Myocyte (in vitro differentiated cells): ENCODE measurements at regions not wholly inside any gene's neighbourhood (a gene's known extent, or its start where the extent isn't known, plus 50 kb on each side); places are given as distances from the start of the nearest gene placed in this dataset.
"Not testable (repeated sequence)": the region's sequence is repeated elsewhere in the genome, so short reads cannot be mapped to it uniquely, and the experiment has no call there.

Experiments
- DNase-seq: peaks from one replicate; pipeline ENCODE4 v3.0.0-alpha.2; 2012; ENCODE audit warnings: low read depth

DNA sequence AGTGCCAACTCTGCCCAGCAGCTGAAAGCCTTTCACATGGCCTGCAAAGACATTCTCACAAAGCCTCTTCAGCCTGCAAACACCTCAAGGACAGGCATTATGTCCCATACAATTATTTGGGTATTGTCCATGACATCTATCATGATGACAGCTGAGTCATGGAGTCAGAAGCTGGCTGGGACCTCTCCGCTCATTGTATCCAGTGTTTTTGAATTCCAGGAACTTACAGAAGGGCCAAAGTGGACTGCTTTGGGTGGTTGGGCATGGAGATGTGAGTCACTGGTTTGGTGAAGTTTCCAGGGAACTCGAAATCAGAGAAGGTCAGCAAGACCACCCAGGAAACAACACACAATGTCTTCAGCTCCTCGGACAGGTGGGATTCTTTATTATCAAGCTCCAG is 188.6 kb upstream of the CCL2 start:
- no peak for DNase-seq

GRCh38 chr17:34067011-34067410 is 188.1 kb upstream of the CCL2 start:
- no peak for DNase-seq

GRCh38 chr17:34068571-34068970 is 186.5 kb upstream of the CCL2 start:
- DNase-seq, result no peak

DNA sequence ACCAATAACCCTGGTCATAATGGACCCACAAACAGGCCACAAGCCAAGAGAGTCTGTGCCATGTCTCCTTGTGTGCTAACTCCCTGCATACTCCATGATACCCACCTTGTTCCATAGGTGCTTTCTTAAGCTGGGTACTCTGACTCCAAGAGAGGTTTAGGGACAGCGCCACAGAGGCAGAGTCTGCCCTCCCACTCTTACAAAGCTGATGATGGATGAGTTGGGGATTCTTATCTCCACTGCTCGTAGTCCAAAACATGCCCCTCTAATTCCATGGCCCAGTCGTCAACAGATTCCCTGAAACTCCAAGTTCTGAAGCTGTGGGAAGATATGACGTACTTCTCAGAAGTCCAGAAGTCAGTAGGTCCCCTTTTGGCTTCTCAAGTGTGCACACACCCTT is 184.4 kb upstream of the CCL2 start:
- no peak for DNase-seq

DNA sequence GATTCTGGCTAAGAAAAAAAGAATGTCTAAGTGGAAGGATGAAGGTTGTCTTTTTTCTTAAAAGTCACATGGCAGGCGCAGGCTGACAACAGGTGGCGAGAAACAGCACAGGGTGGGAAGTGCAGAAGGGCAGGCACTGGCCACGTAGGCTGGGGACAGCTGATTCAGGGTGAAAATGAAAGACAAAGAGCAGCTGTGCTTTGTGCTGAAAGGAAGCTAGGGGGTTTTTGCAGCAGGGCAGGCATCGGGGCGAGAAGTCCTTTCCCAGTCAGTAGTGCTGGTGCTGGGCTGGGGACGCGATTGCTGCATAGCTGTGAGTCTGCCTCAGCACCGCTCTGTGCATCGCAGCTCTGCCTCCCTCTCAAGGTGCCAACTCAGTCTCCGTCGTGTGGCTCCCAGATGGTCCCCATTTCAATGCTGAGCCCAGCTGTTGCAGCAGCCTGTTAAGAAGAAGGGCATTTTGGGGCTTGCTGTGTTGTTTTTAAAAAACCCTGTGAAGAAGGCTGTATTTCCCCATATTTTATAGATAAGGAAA is 183.1 kb upstream of the CCL2 start:
- no peak for DNase-seq

- no peak for DNase-seq
Observed at GRCh38 chr17:34075076-34075475, 180.0 kb upstream of the CCL2 start.

DNA sequence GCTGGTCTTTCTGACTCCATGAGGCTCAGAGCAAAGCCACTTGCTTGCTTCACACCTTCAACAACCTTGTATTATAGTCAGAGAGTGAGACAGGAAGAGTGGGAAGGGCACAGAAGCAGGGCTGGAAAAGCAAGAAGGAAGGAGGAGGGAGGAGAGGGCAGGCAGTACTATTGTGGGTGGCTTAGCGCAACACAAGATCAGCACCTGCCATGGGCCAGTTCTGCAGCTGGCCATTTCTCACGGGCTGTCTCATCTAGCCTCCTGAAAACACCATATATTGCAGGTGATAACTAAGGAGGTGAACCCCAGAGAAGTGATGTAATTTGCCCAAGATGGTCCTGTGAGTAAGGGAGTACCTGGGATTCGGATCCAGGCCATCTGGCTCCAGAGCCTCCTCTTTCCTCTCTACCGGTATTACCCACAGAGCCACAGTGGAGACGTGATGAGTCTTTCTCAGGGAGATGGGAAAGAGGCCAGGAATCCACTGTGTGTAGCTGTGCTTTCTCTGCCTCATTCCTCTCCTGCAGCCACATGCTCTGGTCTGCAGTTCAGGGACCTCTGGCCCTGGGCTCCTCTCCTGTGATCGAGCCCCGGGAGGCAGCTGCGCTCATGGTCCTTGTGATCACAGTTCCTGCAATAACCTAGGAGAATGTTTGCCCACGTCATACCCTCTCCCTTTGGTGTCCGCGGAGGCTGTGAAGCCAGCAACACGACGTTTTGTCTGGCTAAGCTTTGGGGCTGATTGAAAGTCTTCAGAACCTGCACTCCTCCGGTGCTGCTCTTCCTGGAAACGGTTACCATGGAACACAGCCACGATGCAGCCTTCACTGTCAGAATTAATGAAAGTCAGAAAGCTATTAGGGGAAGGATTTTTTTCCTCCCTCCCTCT is 178.1 kb upstream of the CCL2 start:
- DNase-seq, result no peak

GRCh38 chr17:34081269-34081668 is 173.8 kb upstream of the CCL2 start:
- DNase-seq, result no peak

- no peak for DNase-seq
Observed at GRCh38 chr17:34082404-34082803, 172.7 kb upstream of the CCL2 start.

DNA sequence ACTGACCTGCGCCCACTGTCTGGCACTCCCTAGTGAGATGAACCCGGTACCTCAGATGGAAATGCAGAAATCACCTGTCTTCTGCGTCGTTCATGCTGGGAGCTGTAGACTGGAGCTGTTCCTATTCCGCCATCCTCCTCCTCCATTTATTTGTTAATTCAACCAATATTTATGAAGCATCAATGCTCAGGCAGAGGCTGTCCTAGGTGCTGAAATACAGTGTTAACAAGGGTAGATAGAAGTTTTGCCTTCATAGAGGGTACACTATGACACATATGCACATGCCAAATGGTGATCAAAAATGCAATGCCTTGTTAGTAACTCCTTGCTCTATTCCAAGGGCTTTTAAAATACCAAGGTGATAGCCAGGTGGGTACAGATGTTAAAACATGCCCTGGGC is 166.0 kb upstream of the CCL2 start:
- DNase-seq, result not testable (repeated sequence)

DNA sequence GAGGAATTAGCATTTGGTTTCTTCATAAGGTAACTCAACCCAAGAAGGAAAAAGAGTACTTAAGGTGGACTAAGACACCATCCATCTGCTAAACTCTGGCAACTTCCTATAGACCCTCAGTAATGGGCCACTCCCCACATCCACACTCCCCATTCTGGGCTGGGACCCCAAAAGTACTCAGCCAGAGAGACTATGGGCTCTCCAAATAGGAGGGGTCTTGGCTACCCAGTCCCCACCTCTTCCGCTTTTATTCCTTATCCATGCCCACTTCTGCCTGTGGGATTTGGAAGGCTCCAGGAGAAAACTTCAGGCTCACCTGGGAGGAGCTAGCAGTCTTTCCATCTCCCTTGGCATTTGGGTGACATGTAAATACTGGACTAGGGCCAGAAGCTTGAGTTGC is 164.5 kb upstream of the CCL2 start:
- DNase-seq, result no peak

- no peak for DNase-seq
Observed at GRCh38 chr17:34091975-34092374, 163.1 kb upstream of the CCL2 start.

DNA sequence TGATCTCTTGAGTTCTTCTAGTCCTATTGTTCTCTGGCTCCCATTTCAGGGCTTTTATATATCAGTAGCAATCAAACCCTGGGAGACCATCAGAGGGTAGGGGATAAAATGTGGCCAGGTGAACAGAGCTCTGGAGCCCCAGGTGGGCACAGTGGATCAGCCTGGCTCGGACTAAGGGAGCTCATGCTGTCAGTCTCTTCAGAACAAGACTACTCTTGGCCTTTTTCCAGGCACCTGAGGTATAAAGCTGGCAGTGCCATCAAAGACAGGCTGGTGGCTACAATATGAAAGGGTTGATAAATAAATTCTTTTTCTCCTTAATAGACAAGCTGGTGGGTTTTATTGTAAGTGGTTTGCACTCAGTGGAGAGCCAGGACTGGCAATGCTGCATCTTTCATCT is 160.0 kb upstream of the CCL2 start:
- no peak for DNase-seq

DNA sequence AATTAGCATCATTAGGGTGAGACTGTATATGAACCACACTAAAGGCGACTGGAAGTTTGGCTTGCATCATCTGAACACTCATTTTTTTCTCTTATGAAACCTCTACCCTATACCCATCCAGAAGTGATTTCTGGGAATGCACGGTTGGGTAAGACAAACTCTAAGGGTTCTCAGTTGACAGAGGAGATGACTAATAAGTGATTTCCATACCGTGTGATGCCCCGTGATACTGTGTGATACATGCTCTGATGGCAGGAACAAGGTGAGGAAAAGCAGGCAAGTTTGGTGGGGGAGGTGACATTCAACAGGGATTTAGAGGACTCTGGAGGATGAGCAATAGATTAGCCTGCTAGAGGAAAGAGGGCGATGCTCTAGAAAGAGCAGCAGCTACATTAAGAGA is 156.4 kb upstream of the CCL2 start:
- no peak for DNase-seq

GRCh38 chr17:34099859-34100515 is 155.1 kb upstream of the CCL2 start:
- DNase-seq, result no peak

GRCh38 chr17:34107019-34107418 is 148.1 kb upstream of the CCL2 start:
- no peak for DNase-seq

DNA sequence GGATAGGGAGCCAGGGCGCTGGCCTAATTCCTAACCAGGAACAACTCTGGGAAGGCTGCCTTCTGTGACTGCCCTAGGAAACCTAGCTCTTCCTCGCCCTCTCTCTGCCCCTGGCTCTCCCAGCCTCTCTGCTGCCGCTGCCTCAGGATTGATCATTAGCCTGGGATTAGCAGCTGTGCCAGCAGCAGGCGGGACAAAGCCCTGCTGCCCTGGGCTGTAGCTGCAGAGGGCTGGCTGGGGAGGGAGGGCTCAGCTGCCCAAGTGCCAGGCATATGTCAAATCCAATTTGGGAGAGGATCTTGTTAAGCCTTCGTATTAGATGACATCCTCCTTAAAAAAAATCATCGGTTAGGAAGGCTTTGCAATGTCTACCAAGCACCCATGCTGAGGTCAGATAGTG is 144.8 kb upstream of the CCL2 start:
- DNase-seq, result no peak

DNA sequence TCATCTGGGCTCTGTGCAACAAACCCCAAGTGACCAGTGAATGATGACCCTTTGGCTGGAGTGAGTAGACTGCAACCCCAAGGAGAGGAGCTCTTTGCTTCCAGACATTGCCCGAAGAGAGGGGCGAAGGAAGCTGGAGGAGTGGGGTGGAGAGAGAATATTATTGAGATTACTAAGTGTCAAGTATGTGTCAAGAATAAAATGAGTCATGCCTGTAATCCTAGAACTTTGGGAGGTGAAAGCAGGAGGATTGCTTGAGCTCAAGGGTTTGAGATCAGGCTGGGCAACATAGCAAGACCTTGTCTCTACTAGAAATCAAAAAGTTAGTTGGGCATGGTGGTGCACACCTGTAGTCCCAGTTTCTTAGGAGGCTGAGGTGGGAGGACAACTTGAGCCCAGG is 142.0 kb upstream of the CCL2 start:
- DNase-seq, result no peak

DNA sequence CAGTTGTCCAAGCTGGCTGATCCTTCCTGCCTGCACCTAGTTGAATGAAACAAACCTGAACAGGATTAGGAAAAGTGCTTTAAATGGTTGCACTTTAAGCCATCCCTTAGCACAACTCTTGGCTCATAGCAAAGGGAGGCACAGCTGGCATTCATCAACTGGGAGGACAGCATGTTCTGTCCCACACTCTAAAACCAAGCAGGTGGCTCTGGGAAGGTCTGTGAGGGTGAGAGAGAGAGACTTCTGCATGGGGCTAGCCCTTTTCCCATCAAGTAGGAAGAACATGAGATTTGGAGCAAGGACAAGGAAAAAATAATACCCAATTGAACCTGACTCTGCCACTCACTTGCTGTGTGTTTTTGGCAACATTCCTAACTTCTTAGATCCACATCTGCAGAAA is 140.9 kb upstream of the CCL2 start:
- DNase-seq, result no peak

GRCh38 chr17:34116306-34116705 is 138.8 kb upstream of the CCL2 start:
- DNase-seq, result no peak

DNA sequence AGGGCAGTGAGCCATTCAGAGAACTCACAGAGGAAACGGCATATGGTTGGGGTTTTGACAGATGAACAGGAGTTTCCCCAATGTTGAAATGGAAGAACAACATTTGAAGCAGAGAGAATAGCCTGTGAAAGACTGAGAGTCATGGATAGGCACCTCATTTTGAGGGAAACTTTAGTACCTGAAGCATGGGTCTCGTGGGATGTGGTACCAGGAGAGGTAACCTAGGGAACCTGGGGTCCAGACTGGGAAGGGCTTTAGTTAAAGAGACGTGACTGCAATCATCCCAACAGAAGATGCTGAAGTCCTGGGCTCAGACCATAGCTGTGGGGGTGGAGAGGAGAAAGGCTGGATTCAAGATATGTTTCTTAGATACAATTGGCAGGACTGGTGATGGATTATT is 137.8 kb upstream of the CCL2 start:
- no peak for DNase-seq

DNA sequence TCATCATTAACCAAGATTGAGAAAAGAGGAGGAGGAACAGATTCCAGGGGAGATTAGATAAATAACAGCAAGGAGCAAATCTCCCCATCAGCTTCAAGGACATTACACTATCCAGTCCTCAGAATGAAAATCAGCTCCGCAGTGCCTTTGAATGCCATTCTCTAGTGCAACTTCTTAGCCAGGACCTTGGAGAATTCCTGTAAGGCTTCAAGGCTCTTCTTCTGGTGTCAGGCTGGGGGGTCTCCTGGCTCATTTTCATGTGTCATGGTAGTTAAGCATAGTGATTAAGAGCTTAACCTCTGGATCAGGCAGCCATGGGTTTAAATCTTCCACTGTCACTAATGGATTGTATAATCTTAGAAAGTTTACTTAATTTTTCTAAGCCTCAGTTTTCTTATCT is 137.3 kb upstream of the CCL2 start:
- DNase-seq, result no peak

GRCh38 chr17:34118564-34118963 is 136.5 kb upstream of the CCL2 start:
- DNase-seq, result no peak
